PC-9 (cell line): ENCODE measurements at regions not wholly inside any gene's neighbourhood (a gene's known extent, or its start where the extent isn't known, plus 50 kb on each side); places are given as distances from the start of the nearest gene placed in this dataset.

Source experiments
- CTCF ChIP-seq: fragments of 200-600 bp; sonication (generic); conservative IDR thresholded peaks from 2 replicates; pipeline ENCODE4 v1.6.1; 2017; ENCODE audit warnings: mixed run types, antibody characterized with exemption, mild to moderate bottlenecking, moderate library complexity
- EZH2 ChIP-seq: fragments of 200-600 bp; sonication (generic); IDR thresholded peaks from 2 replicates; pipeline ENCODE4 v1.8.0; 2017; ENCODE audit warnings: antibody characterized with exemption, low read depth

- TF ChIP-seq CTCF, result no peak
- TF ChIP-seq EZH2, result no peak
Observed at GRCh38 chr11:42890773-42891172, 421.0 kb upstream of the API5 start.
